GM12878 (cell line): ENCODE measurements at regions not wholly inside any gene's neighbourhood (a gene's known extent, or its start where the extent isn't known, plus 50 kb on each side); places are given as distances from the start of the nearest gene placed in this dataset.

Source experiments
- ATAC-seq: fragments of 200-7000 bp; cut with Tn5 transposase; 3 replicates; pipeline ENCODE4 v1.9.1; 2020; ENCODE audit warnings: mild to moderate bottlenecking, moderate library complexity
- BruUV-seq: library from RNA; stranded (reverse); fragments of 400-500 nt; replicated peaks from 2 replicates; lab custom pipeline; 2021; lab: Mats Ljungman, UMichigan
- CTCF ChIA-PET: fragments of 300-600 bp; sonication (Branson Sonifier 250); formaldehyde crosslinking; extraction: SDS; loops from one replicate; lab custom pipeline; 2021; ENCODE audit warnings: inconsistent platforms; lab: Yijun Ruan, JAX
- POLR2A ChIA-PET: fragments of 350-600 bp; formaldehyde crosslinking; extraction: SDS; loops from one replicate; lab custom pipeline; 2021; ENCODE audit warnings: inconsistent platforms; lab: Charles Lee
- RAD21 ChIA-PET: fragments of 300-600 bp; sonication (Branson Sonifier 250); formaldehyde crosslinking; loops from one replicate; lab custom pipeline; 2023; ENCODE audit warnings: antibody characterized with exemption; ENCODE audit not compliant: unreplicated experiment; lab: Charles Lee
- SMC1A ChIA-PET: fragments of 300-600 bp; sonication (Branson Sonifier 250); formaldehyde crosslinking; loops from one replicate; lab custom pipeline; 2023; ENCODE audit not compliant: unreplicated experiment, uncharacterized antibody; lab: Charles Lee
- DNase-seq: peaks from one replicate; pipeline ENCODE4 v3.0.0-alpha.2; 2011; ENCODE audit warnings: low read depth, low spot score
- FAIRE-seq: peaks from 3 replicates; lab custom pipeline; 2011; peaks lifted over from hg19 to GRCh38; lab: Jason Lieb, UNC
- H2AFZ ChIP-seq: 2 replicates; pipeline ENCODE4 v1.6.0; 2011; ENCODE audit warnings: low read depth, low read length, control low read depth; ENCODE audit not compliant: control insufficient read depth
- H3K27ac ChIP-seq: 2 replicates; pipeline ENCODE4 v1.5.1; 2011; ENCODE audit warnings: control low read depth; ENCODE audit not compliant: control insufficient read depth, insufficient read depth
- H3K27me3 ChIP-seq, 2 experiments: replicated peaks in 1 of 2; 2 replicates each; pipeline versions ENCODE4 v1.6.0 to v1.6.1; 2011; ENCODE audit warnings: low read length in 1 of 2; ENCODE audit not compliant: control insufficient read depth in 2 of 2, insufficient read depth in 2 of 2
- H3K36me3 ChIP-seq, 2 experiments: 2 replicates each; pipeline ENCODE4 v1.5.1; 2011; ENCODE audit warnings: low read length in 1 of 2; ENCODE audit not compliant: control insufficient read depth in 2 of 2, insufficient read depth in 2 of 2
- H3K4me1 ChIP-seq: 2 replicates; pipeline ENCODE4 v1.6.1; 2011; ENCODE audit warnings: mild to moderate bottlenecking, low read length, moderate library complexity, mixed read lengths; ENCODE audit not compliant: control insufficient read depth, insufficient read depth
- H3K4me2 ChIP-seq: 2 replicates; pipeline ENCODE4 v1.6.0; 2011; ENCODE audit warnings: control low read depth; ENCODE audit not compliant: control insufficient read depth, insufficient read depth
- H3K4me3 ChIP-seq: fragments of 200-600 bp; sonication (generic); 2 replicates; pipeline ENCODE4 v1.5.1; 2016
- H3K79me2 ChIP-seq: 2 replicates; pipeline ENCODE4 v1.6.0; 2011; ENCODE audit warnings: low read length; ENCODE audit not compliant: control insufficient read depth, insufficient read depth
- H3K9ac ChIP-seq: 2 replicates; pipeline ENCODE4 v1.8.0; 2011; ENCODE audit warnings: low read length, control low read depth, mixed read lengths; ENCODE audit not compliant: control insufficient read depth, insufficient read depth
- H3K9me3 ChIP-seq: replicated peaks from 3 replicates; pipeline ENCODE4 v1.5.1; 2011; ENCODE audit warnings: mild to moderate bottlenecking, low read length; ENCODE audit not compliant: control insufficient read depth, insufficient read depth
- H4K20me1 ChIP-seq: 2 replicates; pipeline ENCODE4 v1.6.0; 2011; ENCODE audit not compliant: control insufficient read depth, insufficient read depth
- ATF2 ChIP-seq: IDR thresholded peaks from 2 replicates; pipeline ENCODE4 v1.6.1; 2012; ENCODE audit warnings: low read length, inconsistent platforms
- BCL11A ChIP-seq: IDR thresholded peaks from 2 replicates; pipeline ENCODE4 v1.6.1; 2011; ENCODE audit warnings: low read depth, low read length
- CHD4 ChIP-seq: fragments of 200-600 bp; sonication (generic); IDR thresholded peaks from 2 replicates; pipeline ENCODE4 v1.6.1; 2016; ENCODE audit warnings: mild to moderate bottlenecking
- HDGF ChIP-seq: fragments of 450-650 bp; IDR thresholded peaks from 2 replicates; pipeline ENCODE4 v1.6.1; 2016; ENCODE audit warnings: antibody characterized with exemption
- KAT2A ChIP-seq: conservative IDR thresholded peaks from 2 replicates; pipeline ENCODE4 v1.6.1; 2011; ENCODE audit warnings: low read depth, low read length; ENCODE audit not compliant: control insufficient read depth
- NBN ChIP-seq: fragments of 450-650 bp; IDR thresholded peaks from 2 replicates; pipeline ENCODE4 v1.6.1; 2016
- NFYA ChIP-seq: IDR thresholded peaks from 2 replicates; pipeline ENCODE4 v1.6.1; 2011; ENCODE audit warnings: low read depth, mild to moderate bottlenecking, low read length, improper control_type of control experiment, borderline replicate concordance
- NRF1 ChIP-seq: conservative IDR thresholded peaks from 2 replicates; pipeline ENCODE4 v1.6.1; 2011; ENCODE audit warnings: mild to moderate bottlenecking, low read depth, low read length, improper control_type of control experiment
- PAX5 ChIP-seq: IDR thresholded peaks from 2 replicates; pipeline ENCODE4 v1.6.1; 2011; ENCODE audit warnings: low read depth, low read length, borderline replicate concordance
- POLR2AphosphoS5 ChIP-seq: IDR thresholded peaks from 2 replicates; pipeline ENCODE4 v1.6.1; 2011; ENCODE audit warnings: mild to moderate bottlenecking, low read length, inconsistent platforms
- SREBF1 ChIP-seq: IDR thresholded peaks from 2 replicates; pipeline ENCODE4 v1.6.1; 2012; ENCODE audit warnings: mild to moderate bottlenecking, low read length
- TCF3 ChIP-seq: IDR thresholded peaks from 2 replicates; pipeline ENCODE4 v1.6.1; 2012; ENCODE audit warnings: low read depth, mild to moderate bottlenecking, low read length, borderline replicate concordance; ENCODE audit not compliant: insufficient read depth
- TCF7 ChIP-seq: IDR thresholded peaks from 2 replicates; pipeline ENCODE4 v1.6.1; 2014; ENCODE audit warnings: antibody characterized with exemption, borderline replicate concordance
- ZBTB33 ChIP-seq: fragments of 450-650 bp; IDR thresholded peaks from 2 replicates; pipeline ENCODE4 v1.6.1; 2017; ENCODE audit warnings: mild to moderate bottlenecking
- WGBS: methylation state at CpG from one replicate; pipeline ENCODE4 v1.1.6; 2016; ENCODE audit warnings: low lambda C conversion rate; ENCODE audit not compliant: insufficient replicate concordance, insufficient coverage; ENCODE audit errors: missing lambda C conversion rate; 5-methylcytosine and 5-hydroxymethylcytosine counted together
- in situ Hi-C: fragments of 300-500 bp; cut with MboI; formaldehyde crosslinking; loops from 9 replicates; pipeline ENCODE4 v1.14.3; 2018; ENCODE audit warnings: mixed read lengths
- intact Hi-C: fragments of 100-400 bp; cut with micrococcal nuclease; formaldehyde crosslinking; loops from one replicate; pipeline ENCODE4 v1.14.2; 2022; ENCODE audit not compliant: unreplicated experiment

GRCh38 chr5:25744908-25745307, 1100.1 kb upstream of the CDH10 start (continued):
- TF ChIP-seq NRF1 = no peak
- no peak for TF ChIP-seq NFYA
- no peak for TF ChIP-seq POLR2AphosphoS5
- no peak for TF ChIP-seq ZBTB33
- TF ChIP-seq, all 136 proteins: peak for 0

- ATAC-seq (no peak), FAIRE-seq (no peak), DNase-seq (no peak)
- no peak overlapping the region for H3K4me3 ChIP-seq
- BruUV-seq = no TSS peak
- ChIA-PET POLR2A (no interaction called here), CTCF (no interaction called here), RAD21 (no interaction called here), SMC1A (no interaction called here)
- no peak for TF ChIP-seq KAT2A
- no peak for TF ChIP-seq PAX5
- TF ChIP-seq TCF3 = no peak
- no peak for TF ChIP-seq TCF7
- no peak for TF ChIP-seq BCL11A
- no peak for TF ChIP-seq ATF2
- no peak for TF ChIP-seq SREBF1
- no peak for TF ChIP-seq CHD4
- TF ChIP-seq NBN = no peak
- no peak for TF ChIP-seq POLR2AphosphoS5
- no peak for TF ChIP-seq HDGF
- H2AFZ ChIP-seq = no peak overlapping the region
- no peaks in the 10 kb centered on the region for H3K27me3 ChIP-seq
- no peaks in the 10 kb centered on the region for H3K79me2 ChIP-seq
- H3K9me3 ChIP-seq = no peaks in the 10 kb centered on the region
- no peaks in the 10 kb centered on the region for H3K4me1 ChIP-seq
- no peaks in the 10 kb centered on the region for H4K20me1 ChIP-seq
- intact Hi-C loops (no loop called here), in situ Hi-C loops (no loop called here)
- 90% methylated on average over 1 of the region's 1 CpG for WGBS
- no peak overlapping the region for H3K9ac ChIP-seq
- H3K27ac ChIP-seq = no peak overlapping the region
- no peaks in the 10 kb centered on the region for H3K36me3 ChIP-seq
- H3K4me2 ChIP-seq = no peak overlapping the region
These were observed 1071.9 kb upstream of the CDH10 start for GRCh38 chr5:25716680-25717079.
